SK-N-MC (cell line): ENCODE measurements at regions not wholly inside any gene's neighbourhood (a gene's known extent, or its start where the extent isn't known, plus 50 kb on each side); places are given as distances from the start of the nearest gene placed in this dataset.

Experiments
- DNase-seq: peaks from one replicate; pipeline ENCODE4 v3.0.0-alpha.2; 2011; ENCODE audit warnings: low read depth, low spot score
- H3K27ac ChIP-seq: fragments of 200-600 bp; sonication (generic); 2 replicates; pipeline ENCODE4 v1.5.1; 2016; ENCODE audit warnings: mixed run types
- H3K36me3 ChIP-seq: fragments of 200-600 bp; sonication (generic); 2 replicates; pipeline ENCODE4 v1.6.1; 2017; ENCODE audit warnings: antibody characterized with exemption, low read length, mixed read lengths; ENCODE audit not compliant: insufficient read depth
- H3K4me3 ChIP-seq: fragments of 200-600 bp; sonication (generic); 2 replicates; pipeline ENCODE4 v1.5.1; 2016
- H3K9ac ChIP-seq: fragments of 200-600 bp; sonication (generic); 2 replicates; pipeline ENCODE4 v1.8.0; 2017; ENCODE audit warnings: mixed run types, mixed read lengths; ENCODE audit not compliant: insufficient read length
- H3K9me3 ChIP-seq: fragments of 200-600 bp; sonication (generic); 2 replicates; pipeline ENCODE4 v1.6.1; 2017; ENCODE audit warnings: low read depth, mild to moderate bottlenecking, antibody characterized with exemption, low read length, moderate library complexity, mixed read lengths
- EZH2 ChIP-seq: fragments of 200-600 bp; sonication (generic); IDR thresholded peaks from one replicate; pipeline ENCODE4 v1.6.1; 2017; ENCODE audit warnings: antibody characterized with exemption
- FOXP2 ChIP-seq: optimal IDR thresholded peaks from 2 replicates; pipeline ENCODE3; 2011; ENCODE audit warnings: mild to moderate bottlenecking, moderate library complexity; ENCODE audit not compliant: insufficient read depth; ENCODE audit errors: extremely low read length, control extremely low read depth
- POLR2AphosphoS5 ChIP-seq: IDR thresholded peaks from 2 replicates; pipeline ENCODE4 v1.6.1; 2012; ENCODE audit warnings: mild to moderate bottlenecking, low read depth, low read length, borderline replicate concordance

DNA sequence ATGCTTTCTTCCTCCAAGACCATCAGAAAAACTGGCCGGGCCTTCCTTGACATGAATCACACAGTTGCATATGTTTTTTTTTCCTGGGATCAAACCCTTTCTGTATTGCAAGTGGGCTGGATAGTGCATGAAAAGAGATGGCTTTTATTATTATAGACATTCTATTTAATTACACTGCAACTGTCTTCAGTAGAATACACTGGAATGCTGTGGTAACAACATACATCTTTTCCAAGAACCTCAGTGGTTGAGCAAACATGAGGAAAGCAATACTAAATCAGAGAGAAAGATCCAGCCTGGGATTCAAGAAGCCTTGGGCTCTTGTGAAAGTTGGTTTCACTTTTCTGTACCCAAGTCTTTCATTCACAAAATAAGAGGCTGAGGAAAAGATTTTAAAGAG is 193.0 kb downstream of the DMAC1 start:
- no peak overlapping the region for H3K4me3 ChIP-seq
- TF ChIP-seq FOXP2 (no peak), POLR2AphosphoS5 (no peak)

DNA sequence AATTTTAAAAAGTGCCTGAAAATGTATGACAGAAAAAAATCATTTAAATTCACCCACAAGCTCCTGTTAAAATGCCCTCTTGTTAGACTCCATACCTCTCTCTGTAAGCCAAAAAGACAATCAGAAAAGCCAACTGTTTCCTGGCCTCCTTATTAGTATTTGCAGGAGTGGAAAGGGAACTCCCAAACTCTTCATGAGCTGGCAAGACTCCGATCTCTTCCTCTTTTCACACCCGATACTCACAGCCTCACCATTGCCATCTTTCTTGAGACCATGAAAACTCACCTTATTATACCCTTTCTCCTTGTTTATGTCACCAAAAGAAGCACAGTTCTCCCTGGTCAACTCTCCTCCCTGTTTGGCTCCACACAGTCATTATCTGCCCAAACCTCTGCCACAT is 197.8 kb downstream of the DMAC1 start:
- Histone ChIP-seq H3K9me3 (no peaks in the 10 kb centered on the region), H3K36me3 (no peaks in the 10 kb centered on the region), H3K27ac (no peak overlapping the region), H3K4me3 (no peak overlapping the region), H3K9ac (no peak overlapping the region)
- TF ChIP-seq FOXP2, result no peak
- TF ChIP-seq EZH2, result no peak
- TF ChIP-seq POLR2AphosphoS5, result no peak
- no peak for DNase-seq

More for the DNA sequence above, 193.0 kb downstream of the DMAC1 start:
- H3K9me3 ChIP-seq, result no peaks in the 10 kb centered on the region
- DNase-seq, result no peak
- no peak overlapping the region for H3K9ac ChIP-seq
- H3K36me3 ChIP-seq, result no peaks in the 10 kb centered on the region
- no peak overlapping the region for H3K27ac ChIP-seq

DNA sequence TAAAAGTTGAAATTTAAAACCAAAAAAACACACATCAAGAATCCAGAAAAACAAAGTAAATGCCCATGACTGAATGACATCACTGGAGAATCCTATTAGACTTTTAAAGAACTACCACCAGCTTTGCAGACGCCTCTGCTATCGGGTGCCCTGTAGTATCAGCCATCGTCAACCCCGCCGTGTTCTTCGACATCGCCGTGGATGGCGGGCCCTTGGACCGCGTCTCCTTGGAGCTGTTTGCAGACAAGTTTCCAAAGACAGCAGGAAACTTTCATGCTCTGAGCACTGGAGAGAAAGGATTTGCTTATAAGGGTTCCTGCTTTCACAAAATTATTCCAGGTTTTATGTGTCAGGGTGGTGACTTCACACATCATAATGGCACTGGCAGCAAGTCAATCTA is 201.9 kb downstream of the DMAC1 start:
- no peaks in the 10 kb centered on the region for H3K9me3 ChIP-seq
- H3K27ac ChIP-seq, result no peak overlapping the region
- H3K9ac ChIP-seq, result no peak overlapping the region
- no peak for DNase-seq
- no peaks in the 10 kb centered on the region for H3K36me3 ChIP-seq
- H3K4me3 ChIP-seq, result no peak overlapping the region
- TF ChIP-seq EZH2 (no peak), FOXP2 (no peak), POLR2AphosphoS5 (no peak)

DNA sequence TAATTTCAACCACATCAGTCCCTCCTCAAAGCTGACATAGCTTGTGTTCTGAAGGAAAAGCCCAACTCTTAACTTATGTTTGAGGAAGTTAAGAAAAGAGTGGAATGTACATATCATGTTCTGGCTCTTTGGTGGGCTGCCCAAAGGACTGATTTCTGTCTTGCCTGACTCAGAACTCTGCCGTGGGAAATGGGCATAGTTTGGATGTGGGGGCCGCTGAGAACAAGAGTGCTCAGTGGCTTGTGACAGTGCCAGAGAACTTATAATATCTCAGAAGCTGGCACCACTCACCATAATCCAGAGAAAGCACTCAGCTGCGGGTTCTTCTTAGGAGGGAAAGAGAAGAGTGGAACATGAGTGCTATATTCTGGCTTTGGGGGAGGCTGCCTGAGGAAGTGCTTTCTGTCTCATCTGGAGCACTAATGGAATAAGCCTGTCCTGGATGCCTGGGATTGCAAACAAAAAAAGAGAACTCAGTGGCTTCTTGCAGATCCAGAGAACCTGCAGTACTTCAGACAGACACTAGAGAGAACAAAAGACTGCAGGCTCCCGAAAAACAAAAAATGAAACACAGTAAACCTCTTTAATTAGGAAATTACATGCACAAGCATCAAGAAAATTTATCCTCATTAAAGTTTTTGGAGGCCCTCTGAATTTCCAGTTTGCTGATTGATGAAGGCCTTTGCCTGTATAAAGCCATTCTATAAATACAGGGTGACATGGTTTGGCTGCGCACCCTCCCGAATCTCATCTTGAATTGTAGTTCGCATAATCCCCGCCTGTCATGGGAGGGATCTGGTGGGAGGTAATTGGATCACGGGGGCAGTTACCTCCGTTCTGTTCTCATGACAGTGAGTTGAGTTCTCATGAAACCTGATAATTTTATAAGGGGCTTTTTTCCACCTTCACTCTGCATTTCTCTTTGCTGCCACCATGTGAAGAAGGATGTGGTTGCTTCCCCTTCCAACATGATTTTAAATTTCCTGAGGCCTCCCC is 207.0 kb downstream of the DMAC1 start:
- no peak for TF ChIP-seq POLR2AphosphoS5
- TF ChIP-seq FOXP2, result no peak
- TF ChIP-seq EZH2, result no peak
- no peak for DNase-seq
- H3K9ac ChIP-seq, result no peak overlapping the region

DNA sequence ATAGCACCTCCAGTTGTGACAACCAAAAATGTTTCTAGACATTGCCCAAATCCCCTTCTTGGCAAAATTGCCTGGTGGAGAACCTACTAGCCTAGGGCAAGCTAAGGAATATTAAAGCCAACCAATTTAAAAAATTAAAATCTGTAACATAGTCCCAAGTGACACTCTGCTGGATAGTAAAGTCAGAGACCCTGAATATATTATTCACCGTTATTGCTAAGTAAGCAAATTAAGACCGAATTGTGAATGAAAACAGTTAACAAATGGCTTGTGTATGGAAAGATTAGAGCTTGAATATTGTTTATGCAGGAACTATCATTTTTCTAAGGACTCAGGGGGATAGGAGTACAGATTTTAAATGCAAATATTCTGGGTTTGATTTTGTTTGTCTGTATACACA is 208.1 kb downstream of the DMAC1 start:
- TF ChIP-seq EZH2, result no peak
- TF ChIP-seq FOXP2, result no peak
- TF ChIP-seq POLR2AphosphoS5, result no peak
- H3K4me3 ChIP-seq, result no peak overlapping the region
- H3K27ac ChIP-seq, result no peak overlapping the region
- no peak overlapping the region for H3K9ac ChIP-seq
- no peaks in the 10 kb centered on the region for H3K36me3 ChIP-seq
- no peaks in the 10 kb centered on the region for H3K9me3 ChIP-seq
- DNase-seq, result no peak

More for the DNA sequence above, 207.0 kb downstream of the DMAC1 start:
- no peaks in the 10 kb centered on the region for H3K9me3 ChIP-seq
- no peaks in the 10 kb centered on the region for H3K36me3 ChIP-seq
- H3K4me3 ChIP-seq, result no peak overlapping the region
- no peak overlapping the region for H3K27ac ChIP-seq

DNA sequence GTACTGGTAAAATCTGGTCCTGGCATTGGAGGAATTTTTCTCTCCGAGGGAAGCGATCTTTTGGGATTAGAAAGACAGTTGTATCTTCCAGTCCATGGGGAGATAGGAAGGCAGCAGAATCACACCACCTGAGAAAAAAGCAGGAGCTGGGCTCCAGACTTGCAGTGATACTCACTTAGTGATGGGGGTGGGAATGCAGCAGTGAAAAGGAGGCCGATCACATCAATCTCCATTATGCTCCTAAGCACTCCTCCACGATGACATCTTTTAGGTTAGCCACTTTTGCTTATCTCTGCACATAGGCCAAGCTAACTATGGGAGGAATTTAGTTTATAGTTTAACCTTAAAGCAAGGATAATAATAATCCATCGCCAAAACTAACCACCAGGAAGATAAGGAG is 219.0 kb downstream of the DMAC1 start:
- Histone ChIP-seq H3K9ac (no peak overlapping the region), H3K9me3 (no peaks in the 10 kb centered on the region), H3K36me3 (no peaks in the 10 kb centered on the region), H3K27ac (no peak overlapping the region), H3K4me3 (no peak overlapping the region)
- no peak for TF ChIP-seq FOXP2
- no peak for TF ChIP-seq POLR2AphosphoS5
- TF ChIP-seq EZH2, result no peak
- no peak for DNase-seq

DNA sequence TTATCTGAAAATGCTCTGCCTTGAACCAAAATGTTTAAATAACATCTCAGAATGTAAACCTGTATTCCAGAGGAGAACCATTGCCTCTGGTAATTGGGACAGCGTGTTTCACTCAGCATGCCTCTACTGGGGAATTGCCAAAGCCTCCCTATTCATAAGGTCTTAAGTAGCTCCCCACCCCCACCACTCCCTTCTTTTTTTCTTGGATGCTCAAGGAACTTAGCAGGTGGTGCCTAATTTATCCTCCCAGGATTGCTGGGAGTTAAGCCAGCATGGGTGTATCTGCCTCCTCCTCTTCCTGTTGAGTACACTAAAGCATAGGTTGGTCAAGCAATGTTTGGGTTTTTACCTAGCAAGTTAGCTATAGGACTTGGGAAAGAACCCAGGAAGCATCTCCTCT is 220.2 kb downstream of the DMAC1 start:
- no peaks in the 10 kb centered on the region for H3K9me3 ChIP-seq
- no peak overlapping the region for H3K27ac ChIP-seq
- DNase-seq, result no peak
- H3K9ac ChIP-seq, result no peak overlapping the region
- H3K36me3 ChIP-seq, result no peaks in the 10 kb centered on the region
- no peak overlapping the region for H3K4me3 ChIP-seq
- no peak for TF ChIP-seq POLR2AphosphoS5
- no peak for TF ChIP-seq FOXP2
- TF ChIP-seq EZH2, result no peak

DNA sequence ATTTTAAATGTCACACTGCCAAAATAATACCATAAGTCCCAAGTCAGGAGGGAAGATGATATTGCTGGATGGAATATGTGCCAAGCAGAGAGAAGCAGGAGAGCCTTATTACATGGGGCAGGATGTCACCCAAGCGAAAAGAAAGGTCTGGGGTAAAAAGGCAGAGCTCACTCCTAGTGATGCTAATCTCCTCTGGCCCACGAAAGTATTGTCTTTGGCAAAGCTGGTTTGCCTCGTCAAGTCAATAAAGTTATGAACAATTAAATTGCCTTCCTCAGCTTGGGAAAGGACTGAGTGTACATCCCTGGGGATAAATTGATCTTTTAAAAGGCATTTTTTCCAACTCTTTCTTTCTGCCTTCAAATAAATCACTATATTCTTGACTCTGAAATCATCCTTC is 220.6 kb downstream of the DMAC1 start:
- Histone ChIP-seq H3K9me3 (no peaks in the 10 kb centered on the region), H3K36me3 (no peaks in the 10 kb centered on the region), H3K9ac (no peak overlapping the region), H3K27ac (no peak overlapping the region), H3K4me3 (no peak overlapping the region)
- no peak for TF ChIP-seq POLR2AphosphoS5
- no peak for TF ChIP-seq EZH2
- TF ChIP-seq FOXP2, result no peak
- no peak for DNase-seq
